OCI-LY3 (cell line): ENCODE measurements at regions not wholly inside any gene's neighbourhood (a gene's known extent, or its start where the extent isn't known, plus 50 kb on each side); places are given as distances from the start of the nearest gene placed in this dataset.

Experiments used
- H2AFZ ChIP-seq: fragments of 200-600, 300-600 bp; shearing (Covaris generic); 2 replicates; pipeline ENCODE4 v1.6.0; 2014; ENCODE audit warnings: antibody characterized with exemption, low read depth, low read length
- H3K27ac ChIP-seq: fragments of 200-600, 300-600 bp; sonication (generic); 2 replicates; pipeline ENCODE4 v1.5.1; 2014; ENCODE audit warnings: mild to moderate bottlenecking, low read length, moderate library complexity, mixed read lengths
- H3K27me3 ChIP-seq: fragments of 200-600, 300-600 bp; sonication (generic); 2 replicates; pipeline ENCODE4 v1.6.1; 2014; ENCODE audit warnings: low read depth, low read length, mixed read lengths
- H3K36me3 ChIP-seq: fragments of 200-600, 300-600 bp; sonication (generic); replicated peaks from 2 replicates; pipeline ENCODE3; 2014; ENCODE audit warnings: low read depth, low read length, mixed read lengths
- H3K4me1 ChIP-seq: fragments of 300-600, 200-600 bp; sonication (generic); 2 replicates; pipeline ENCODE4 v1.6.1; 2014; ENCODE audit warnings: low read length, mixed read lengths
- H3K4me2 ChIP-seq: fragments of 200-600, 300-600 bp; sonication (generic); 2 replicates; pipeline ENCODE4 v1.6.1; 2014; ENCODE audit warnings: low read length, mixed read lengths
- H3K4me3 ChIP-seq: fragments of 300-600, 200-600 bp; sonication (generic); 2 replicates; pipeline ENCODE4 v1.5.1; 2014; ENCODE audit warnings: antibody characterized with exemption, mild to moderate bottlenecking, low read length, moderate library complexity
- H3K79me2 ChIP-seq: fragments of 300-600, 200-600 bp; shearing (Covaris generic); 2 replicates; pipeline ENCODE4 v1.6.1; 2014; ENCODE audit warnings: mild to moderate bottlenecking, low read length, mixed read lengths
- H3K9ac ChIP-seq: fragments of 300-600, 200-600 bp; shearing (Covaris generic); 2 replicates; pipeline ENCODE4 v1.6.0; 2014; ENCODE audit warnings: mild to moderate bottlenecking, low read length, moderate library complexity
- H3K9me3 ChIP-seq: fragments of 200-600, 300-600 bp; shearing (Covaris generic); 2 replicates; pipeline ENCODE4 v1.6.1; 2014; ENCODE audit warnings: low read length, mixed read lengths; ENCODE audit not compliant: insufficient read depth
- H4K20me1 ChIP-seq: fragments of 200-600, 300-600 bp; sonication (generic); 2 replicates; pipeline ENCODE4 v1.6.1; 2016; ENCODE audit warnings: low read length, mixed read lengths; ENCODE audit not compliant: insufficient read depth
- EZH2phosphoT487 ChIP-seq: fragments of 200-600 bp; shearing (Covaris generic); IDR thresholded peaks from 2 replicates; pipeline ENCODE4 v1.6.1; 2018; ENCODE audit warnings: antibody characterized with exemption, mixed run types, low read depth
- TF ChIP-seq, protein P1 (sequence below): fragments of 200-600, 300-600 bp; sonication (generic); IDR thresholded peaks from 2 replicates; pipeline ENCODE4 v1.5.1; 2014; ENCODE audit warnings: antibody characterized with exemption, low read length, low read depth

DNA sequence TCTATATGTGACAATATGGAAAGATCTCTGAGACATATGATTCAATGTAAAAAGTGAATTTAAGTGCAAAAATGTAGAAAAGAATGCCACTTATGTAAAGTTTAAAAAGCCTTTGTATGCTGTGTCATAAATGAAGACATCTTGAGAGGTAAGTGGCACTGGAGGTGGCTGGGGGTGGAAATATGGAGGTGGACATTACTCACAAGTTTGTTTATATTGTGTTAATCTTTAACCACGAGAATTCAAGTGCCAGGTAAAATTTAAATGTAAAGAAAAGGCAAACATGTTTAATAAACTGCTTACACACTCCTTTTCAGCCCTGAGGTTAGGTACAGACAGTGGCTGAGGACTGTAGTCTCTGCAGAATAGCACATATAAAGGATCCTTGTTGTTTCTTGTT is 235.1 kb downstream of the ABCC12 start:
- no peak for TF ChIP-seq EZH2phosphoT487
- TF ChIP-seq, protein P1, sequence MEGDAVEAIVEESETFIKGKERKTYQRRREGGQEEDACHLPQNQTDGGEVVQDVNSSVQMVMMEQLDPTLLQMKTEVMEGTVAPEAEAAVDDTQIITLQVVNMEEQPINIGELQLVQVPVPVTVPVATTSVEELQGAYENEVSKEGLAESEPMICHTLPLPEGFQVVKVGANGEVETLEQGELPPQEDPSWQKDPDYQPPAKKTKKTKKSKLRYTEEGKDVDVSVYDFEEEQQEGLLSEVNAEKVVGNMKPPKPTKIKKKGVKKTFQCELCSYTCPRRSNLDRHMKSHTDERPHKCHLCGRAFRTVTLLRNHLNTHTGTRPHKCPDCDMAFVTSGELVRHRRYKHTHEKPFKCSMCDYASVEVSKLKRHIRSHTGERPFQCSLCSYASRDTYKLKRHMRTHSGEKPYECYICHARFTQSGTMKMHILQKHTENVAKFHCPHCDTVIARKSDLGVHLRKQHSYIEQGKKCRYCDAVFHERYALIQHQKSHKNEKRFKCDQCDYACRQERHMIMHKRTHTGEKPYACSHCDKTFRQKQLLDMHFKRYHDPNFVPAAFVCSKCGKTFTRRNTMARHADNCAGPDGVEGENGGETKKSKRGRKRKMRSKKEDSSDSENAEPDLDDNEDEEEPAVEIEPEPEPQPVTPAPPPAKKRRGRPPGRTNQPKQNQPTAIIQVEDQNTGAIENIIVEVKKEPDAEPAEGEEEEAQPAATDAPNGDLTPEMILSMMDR = no peak
- no peak overlapping the region for H3K27ac ChIP-seq
- H4K20me1 ChIP-seq = no peaks in the 10 kb centered on the region
- H2AFZ ChIP-seq = no peak overlapping the region
- H3K9me3 ChIP-seq = no peaks in the 10 kb centered on the region
- no peak overlapping the region for H3K4me3 ChIP-seq
- no peak overlapping the region for H3K9ac ChIP-seq
- H3K27me3 ChIP-seq = peaks cover 34% of the 10 kb centered on the region
- no peaks in the 10 kb centered on the region for H3K79me2 ChIP-seq
- no peaks in the 10 kb centered on the region for H3K36me3 ChIP-seq
- no peak overlapping the region for H3K4me2 ChIP-seq
- no peaks in the 10 kb centered on the region for H3K4me1 ChIP-seq

DNA sequence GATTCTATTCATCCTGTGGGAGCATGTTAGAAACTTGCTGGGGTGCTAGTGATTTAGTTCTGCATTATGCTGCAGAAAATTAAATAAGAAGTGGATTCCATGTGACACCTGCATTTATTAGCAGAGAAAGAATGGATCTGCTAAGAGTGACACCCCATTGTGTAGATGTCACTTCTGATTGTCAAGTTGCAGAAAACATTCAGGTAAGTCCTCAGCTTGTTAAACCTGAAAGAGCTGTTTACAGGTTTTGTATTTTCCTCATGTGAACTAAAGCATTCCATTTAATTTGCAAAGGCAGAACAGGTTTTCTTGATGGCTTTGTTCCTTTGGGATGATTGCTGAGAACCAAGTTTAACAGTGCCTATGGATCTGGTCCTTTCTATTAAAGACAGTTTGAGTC is 238.7 kb downstream of the ABCC12 start:
- Histone ChIP-seq H3K27me3 (peaks cover 27% of the 10 kb centered on the region), H3K79me2 (no peaks in the 10 kb centered on the region), H4K20me1 (no peaks in the 10 kb centered on the region), H3K9ac (no peak overlapping the region), H3K4me1 (no peaks in the 10 kb centered on the region), H3K4me2 (no peak overlapping the region), H3K36me3 (no peaks in the 10 kb centered on the region), H3K4me3 (no peak overlapping the region), H3K27ac (no peak overlapping the region), H3K9me3 (no peaks in the 10 kb centered on the region), H2AFZ (no peak overlapping the region)
- TF ChIP-seq EZH2phosphoT487 = no peak
- TF ChIP-seq, protein P1 = no peak

DNA sequence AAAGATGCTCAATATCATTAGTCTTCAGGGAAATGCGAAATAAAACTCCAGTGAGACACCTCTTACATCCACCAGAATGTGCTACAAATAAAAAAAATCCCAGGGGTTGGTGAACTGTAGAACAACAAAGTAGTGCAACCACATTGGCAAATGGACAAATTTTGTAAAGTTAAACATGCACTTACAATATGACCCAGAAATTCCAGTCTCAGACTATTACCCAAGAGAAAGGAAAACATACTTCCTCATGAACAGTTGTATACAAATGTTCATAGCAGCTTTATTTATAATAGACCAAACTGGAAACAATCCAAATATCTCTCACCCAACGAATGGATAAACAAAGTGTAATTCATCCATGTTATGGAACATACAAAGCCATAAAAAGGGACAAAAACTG is 239.5 kb downstream of the ABCC12 start:
- Histone ChIP-seq H2AFZ (no peak overlapping the region), H3K4me3 (no peak overlapping the region), H3K27me3 (peaks cover 19% of the 10 kb centered on the region), H3K9me3 (no peaks in the 10 kb centered on the region), H4K20me1 (no peaks in the 10 kb centered on the region), H3K9ac (no peak overlapping the region), H3K4me2 (no peak overlapping the region), H3K36me3 (no peaks in the 10 kb centered on the region), H3K79me2 (no peaks in the 10 kb centered on the region), H3K27ac (no peak overlapping the region), H3K4me1 (no peaks in the 10 kb centered on the region)
- TF ChIP-seq, protein P1 = no peak

DNA sequence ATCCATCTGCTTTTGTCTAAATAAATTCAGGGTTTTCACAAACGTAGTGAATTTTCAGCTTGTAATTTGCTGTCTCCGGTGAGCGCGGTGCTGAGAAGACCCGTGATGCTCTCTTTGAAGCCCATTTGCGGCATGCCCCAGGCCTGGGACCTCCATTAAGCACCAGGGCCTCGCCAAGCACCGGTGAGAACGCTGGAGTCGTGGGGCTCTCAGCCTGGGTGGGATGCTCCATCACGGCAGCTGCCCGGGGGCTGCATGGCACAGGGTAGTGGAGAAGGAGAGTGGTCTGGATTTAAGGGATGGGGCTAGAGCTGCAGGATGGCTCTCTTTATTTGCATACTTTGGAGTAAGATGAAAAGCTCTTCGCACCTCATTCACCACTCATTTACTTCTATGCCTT is 248.7 kb downstream of the ABCC12 start:
- H3K4me2 ChIP-seq = no peak overlapping the region
- TF ChIP-seq, protein P1 = no peak
- TF ChIP-seq EZH2phosphoT487 = no peak
- no peaks in the 10 kb centered on the region for H3K4me1 ChIP-seq
- H3K79me2 ChIP-seq = no peaks in the 10 kb centered on the region
- H2AFZ ChIP-seq = no peak overlapping the region
- H3K36me3 ChIP-seq = no peaks in the 10 kb centered on the region
- no peaks in the 10 kb centered on the region for H4K20me1 ChIP-seq
- H3K27me3 ChIP-seq = peaks cover 12% of the 10 kb centered on the region; the same call in 1 of the 2 replicates
- no peaks in the 10 kb centered on the region for H3K9me3 ChIP-seq
- no peak overlapping the region for H3K27ac ChIP-seq
- H3K9ac ChIP-seq = no peak overlapping the region
- no peak overlapping the region for H3K4me3 ChIP-seq
